A673 (cell line): ENCODE measurements at regions not wholly inside any gene's neighbourhood (a gene's known extent, or its start where the extent isn't known, plus 50 kb on each side); places are given as distances from the start of the nearest gene placed in this dataset.

Experiments used
- BruUV-seq: library from RNA; stranded (reverse); fragments of 400-500 nt; replicated peaks from 2 replicates; lab custom pipeline; 2021; lab: Mats Ljungman, UMichigan
- CTCF ChIA-PET: fragments of 300-600 bp; sonication (Branson Sonifier 250); formaldehyde crosslinking; loops from one replicate; lab custom pipeline; 2022; ENCODE audit warnings: antibody characterized with exemption; lab: Charles Lee
- POLR2A ChIA-PET: fragments of 300-600 bp; sonication (Branson Sonifier 250); formaldehyde crosslinking; loops from one replicate; lab custom pipeline; 2022; ENCODE audit warnings: antibody characterized with exemption; ENCODE audit not compliant: low non-redundant PET; lab: Charles Lee
- DNase-seq: peaks from one replicate; pipeline ENCODE4 v3.0.0-alpha.2; 2015; ENCODE audit warnings: low spot score
- H3K27ac ChIP-seq: fragments of 200-600 bp; sonication (generic); 2 replicates; pipeline ENCODE4 v1.5.1; 2016; ENCODE audit warnings: mixed run types, low read depth, mild to moderate bottlenecking, mixed read lengths, antibody characterized with exemption, low read length; ENCODE audit not compliant: poor library complexity, severe bottlenecking
- H3K27me3 ChIP-seq: fragments of 200-600 bp; sonication (generic); replicated peaks from 2 replicates; pipeline ENCODE4 v1.6.1; 2017; ENCODE audit warnings: mixed run types, low read depth, mild to moderate bottlenecking, mixed read lengths, antibody characterized with exemption, low read length; ENCODE audit not compliant: insufficient read depth, poor library complexity
- H3K36me3 ChIP-seq: fragments of 200-600 bp; sonication (generic); 2 replicates; pipeline ENCODE4 v1.6.1; 2016; ENCODE audit warnings: mixed run types, mild to moderate bottlenecking, mixed read lengths, antibody characterized with exemption, low read length; ENCODE audit not compliant: insufficient read depth, poor library complexity, severe bottlenecking
- H3K4me1 ChIP-seq: fragments of 200-600 bp; sonication (generic); 2 replicates; pipeline ENCODE4 v1.6.1; 2017; ENCODE audit warnings: mixed run types, mild to moderate bottlenecking, mixed read lengths, antibody characterized with exemption, low read length; ENCODE audit not compliant: insufficient read depth, poor library complexity, severe bottlenecking
- H3K4me3 ChIP-seq: fragments of 200-600 bp; sonication (generic); 2 replicates; pipeline ENCODE4 v1.5.1; 2016; ENCODE audit warnings: low read depth, mixed run types, mild to moderate bottlenecking, mixed read lengths, low read length; ENCODE audit not compliant: poor library complexity, severe bottlenecking
- H3K9me3 ChIP-seq: fragments of 200-600 bp; sonication (generic); 2 replicates; pipeline ENCODE4 v1.6.1; 2016; ENCODE audit warnings: mixed run types, low read depth, mild to moderate bottlenecking, mixed read lengths, antibody characterized with exemption, low read length; ENCODE audit not compliant: poor library complexity, severe bottlenecking
- EZH2 ChIP-seq: fragments of 200-600 bp; sonication (generic); IDR thresholded peaks from 2 replicates; pipeline ENCODE4 v1.6.1; 2017; ENCODE audit warnings: borderline replicate concordance, low read depth, mild to moderate bottlenecking, mixed read lengths, antibody characterized with exemption, low read length; ENCODE audit not compliant: poor library complexity, severe bottlenecking
- intact Hi-C: fragments of 100-400 bp; cut with micrococcal nuclease; formaldehyde crosslinking; loops from one replicate; pipeline ENCODE4 v1.10.0; 2022; ENCODE audit not compliant: unreplicated experiment
- TF ChIP-seq, protein P1 (sequence below): fragments of 300-800, 200-600 bp; sonication (generic); conservative IDR thresholded peaks from 2 replicates; pipeline ENCODE4 v1.5.1; 2017; ENCODE audit warnings: low read depth, mild to moderate bottlenecking, antibody characterized with exemption, low read length, moderate library complexity, mixed read lengths

DNA sequence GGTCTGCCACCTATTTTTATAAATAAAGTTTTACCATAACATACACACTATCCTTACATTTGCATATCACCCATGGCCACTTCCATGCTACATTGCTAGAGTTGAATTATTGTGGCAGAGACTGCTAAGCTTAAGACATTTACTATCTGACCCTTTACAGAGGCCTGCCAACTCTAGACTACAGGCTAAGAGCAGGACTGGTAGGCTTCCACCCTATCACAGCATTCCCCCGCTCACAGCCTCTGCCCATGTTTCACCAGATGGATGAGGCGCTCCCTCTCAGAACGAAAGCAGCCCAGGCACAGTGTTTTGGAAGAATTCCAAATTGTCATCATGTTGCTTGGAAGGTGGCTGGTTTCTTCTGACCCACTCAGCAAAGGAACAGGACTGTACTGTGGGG is 91.7 kb upstream of the SLC35G4 start:
- Histone ChIP-seq H3K27ac (no peak overlapping the region), H3K4me1 (no peaks in the 10 kb centered on the region), H3K27me3 (peaks cover 3% of the 10 kb centered on the region), H3K36me3 (no peaks in the 10 kb centered on the region), H3K4me3 (no peak overlapping the region), H3K9me3 (no peaks in the 10 kb centered on the region)
- intact Hi-C loops, result no loop called here
- ChIA-PET CTCF (no interaction called here), POLR2A (no interaction called here)
- TF ChIP-seq, protein P1, sequence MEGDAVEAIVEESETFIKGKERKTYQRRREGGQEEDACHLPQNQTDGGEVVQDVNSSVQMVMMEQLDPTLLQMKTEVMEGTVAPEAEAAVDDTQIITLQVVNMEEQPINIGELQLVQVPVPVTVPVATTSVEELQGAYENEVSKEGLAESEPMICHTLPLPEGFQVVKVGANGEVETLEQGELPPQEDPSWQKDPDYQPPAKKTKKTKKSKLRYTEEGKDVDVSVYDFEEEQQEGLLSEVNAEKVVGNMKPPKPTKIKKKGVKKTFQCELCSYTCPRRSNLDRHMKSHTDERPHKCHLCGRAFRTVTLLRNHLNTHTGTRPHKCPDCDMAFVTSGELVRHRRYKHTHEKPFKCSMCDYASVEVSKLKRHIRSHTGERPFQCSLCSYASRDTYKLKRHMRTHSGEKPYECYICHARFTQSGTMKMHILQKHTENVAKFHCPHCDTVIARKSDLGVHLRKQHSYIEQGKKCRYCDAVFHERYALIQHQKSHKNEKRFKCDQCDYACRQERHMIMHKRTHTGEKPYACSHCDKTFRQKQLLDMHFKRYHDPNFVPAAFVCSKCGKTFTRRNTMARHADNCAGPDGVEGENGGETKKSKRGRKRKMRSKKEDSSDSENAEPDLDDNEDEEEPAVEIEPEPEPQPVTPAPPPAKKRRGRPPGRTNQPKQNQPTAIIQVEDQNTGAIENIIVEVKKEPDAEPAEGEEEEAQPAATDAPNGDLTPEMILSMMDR, result no peak
- no peak for TF ChIP-seq EZH2
- BruUV-seq, result no TSS peak
- no peak for DNase-seq

DNA sequence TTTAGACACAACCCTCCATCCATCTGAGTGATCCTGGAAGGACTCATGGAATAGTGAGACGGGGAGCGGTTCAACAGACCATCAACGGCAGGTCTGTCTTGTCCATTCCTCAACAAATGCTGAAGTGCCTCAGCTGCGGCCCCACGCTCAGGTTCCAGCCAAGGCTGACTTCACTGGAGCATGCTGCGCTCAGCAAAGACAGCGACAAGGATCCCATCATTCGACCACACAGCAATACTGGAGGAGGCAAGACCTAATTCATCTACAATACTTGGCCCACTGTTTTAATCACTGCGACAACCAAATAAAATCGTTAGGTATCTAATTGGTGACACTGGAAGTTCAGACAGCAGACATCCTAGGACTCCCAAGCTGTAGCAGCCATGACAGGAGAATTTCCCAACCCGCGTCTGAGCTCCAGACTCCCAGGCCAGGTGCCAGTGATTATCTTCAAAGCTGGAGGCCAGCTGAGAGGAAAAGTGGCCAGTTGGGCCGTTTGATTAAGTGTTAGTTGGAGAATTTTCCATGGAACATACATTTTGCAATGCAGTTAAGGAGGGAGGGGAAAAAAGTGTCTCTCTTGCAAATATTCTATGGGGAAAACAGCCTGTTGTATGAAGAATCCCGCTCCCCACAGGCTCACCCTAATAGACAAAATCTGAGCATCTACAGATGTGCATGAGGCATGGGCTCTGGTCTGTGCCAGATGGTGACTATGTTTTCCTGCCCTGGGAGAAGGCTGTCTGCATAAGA is 92.5 kb upstream of the SLC35G4 start:
- no peak for DNase-seq
- Histone ChIP-seq H3K4me1 (no peaks in the 10 kb centered on the region), H3K9me3 (no peaks in the 10 kb centered on the region), H3K36me3 (no peaks in the 10 kb centered on the region), H3K27me3 (peaks cover 3% of the 10 kb centered on the region), H3K4me3 (no peak overlapping the region), H3K27ac (no peak overlapping the region)
- BruUV-seq, result no TSS peak
- POLR2A ChIA-PET, result no interaction called here
- CTCF ChIA-PET, result interaction anchor here (0.6 kb wide), 1 partner anchor 474 kb away, joined by 6 read pairs; no protein-coding TSS in a partner anchor
- intact Hi-C loops, result no loop called here
- TF ChIP-seq EZH2, result no peak
- TF ChIP-seq, protein P1, result no peak

DNA sequence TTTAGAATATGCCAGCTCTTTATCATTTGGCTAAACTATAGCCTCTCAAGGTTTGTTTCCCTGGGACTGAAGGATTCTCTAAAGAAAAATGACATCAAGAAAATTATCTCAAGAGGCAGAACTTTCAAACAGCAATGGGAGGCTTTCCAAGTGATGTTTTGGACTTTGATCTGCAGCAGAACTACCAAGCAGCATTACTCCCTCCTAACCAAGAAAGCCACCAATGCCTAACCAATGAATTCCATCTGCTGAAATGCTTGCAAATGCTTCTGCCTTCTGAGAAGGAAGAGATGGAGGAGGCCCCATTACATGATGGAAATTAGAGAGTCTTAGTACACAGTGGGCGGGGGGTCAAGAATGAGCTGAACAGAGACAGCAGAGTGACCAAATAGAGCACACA is 95.1 kb upstream of the SLC35G4 start:
- intact Hi-C loops, result no loop called here
- Histone ChIP-seq H3K9me3 (no peaks in the 10 kb centered on the region), H3K4me1 (no peaks in the 10 kb centered on the region), H3K27ac (no peak overlapping the region), H3K36me3 (no peaks in the 10 kb centered on the region), H3K27me3 (peaks cover 3% of the 10 kb centered on the region), H3K4me3 (no peak overlapping the region)
- TF ChIP-seq EZH2, result no peak
- TF ChIP-seq, protein P1, result no peak
- no peak for DNase-seq
- no TSS peak for BruUV-seq
- ChIA-PET CTCF (no interaction called here), POLR2A (no interaction called here)
